ENCODE measurements at regions not wholly inside any gene's neighbourhood (a gene's known extent, or its start where the extent isn't known, plus 50 kb on each side); places are given as distances from the start of the nearest gene placed in this dataset.

DNA sequence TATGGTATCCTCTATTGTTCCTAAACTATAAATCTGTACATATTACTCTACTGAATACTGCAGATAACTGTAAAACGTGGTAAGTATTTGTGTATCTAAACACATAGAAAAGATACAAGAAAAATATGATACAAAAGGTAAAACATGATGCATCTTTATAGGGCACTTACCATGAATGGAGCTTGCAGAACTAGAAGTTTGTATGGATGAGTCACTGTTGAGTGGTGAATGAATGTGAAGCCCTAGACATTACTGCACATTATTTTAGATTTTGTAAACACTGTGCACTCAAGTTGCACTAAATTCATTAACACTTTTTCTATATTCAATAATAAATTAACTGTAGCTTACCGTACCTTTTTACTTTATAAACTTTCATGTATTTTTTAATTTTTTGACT, 357.5 kb downstream of the ZWINT start:
- ATAC-seq, result no peak
- TF ChIP-seq, protein P1, sequence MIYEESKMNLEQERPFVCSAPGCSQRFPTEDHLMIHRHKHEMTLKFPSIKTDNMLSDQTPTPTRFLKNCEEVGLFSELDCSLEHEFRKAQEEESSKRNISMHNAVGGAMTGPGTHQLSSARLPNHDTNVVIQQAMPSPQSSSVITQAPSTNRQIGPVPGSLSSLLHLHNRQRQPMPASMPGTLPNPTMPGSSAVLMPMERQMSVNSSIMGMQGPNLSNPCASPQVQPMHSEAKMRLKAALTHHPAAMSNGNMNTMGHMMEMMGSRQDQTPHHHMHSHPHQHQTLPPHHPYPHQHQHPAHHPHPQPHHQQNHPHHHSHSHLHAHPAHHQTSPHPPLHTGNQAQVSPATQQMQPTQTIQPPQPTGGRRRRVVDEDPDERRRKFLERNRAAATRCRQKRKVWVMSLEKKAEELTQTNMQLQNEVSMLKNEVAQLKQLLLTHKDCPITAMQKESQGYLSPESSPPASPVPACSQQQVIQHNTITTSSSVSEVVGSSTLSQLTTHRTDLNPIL (CRISPR knock-in tag; IDR thresholded peaks at IDR 0.05; ENCODE audit: low read depth), result no peak
- TF ChIP-seq CSRNP3 (CRISPR knock-in tag; IDR thresholded peaks at IDR 0.05) (no peak), ZC3H10 (CRISPR knock-in tag; IDR thresholded peaks at IDR 0.05) (no peak), BACH2 (CRISPR knock-in tag; IDR thresholded peaks at IDR 0.05; ENCODE audit: borderline replicate concordance) (no peak), TCF4 (CRISPR knock-in tag; IDR thresholded peaks at IDR 0.05; ENCODE audit: borderline replicate concordance) (no peak), TOX (CRISPR knock-in tag; IDR thresholded peaks at IDR 0.05; ENCODE audit: borderline replicate concordance) (no peak), ZNF70 (CRISPR knock-in tag; IDR thresholded peaks at IDR 0.05) (no peak), ZFP3 (CRISPR knock-in tag; IDR thresholded peaks at IDR 0.05) (no peak), ZNF8 (CRISPR knock-in tag; IDR thresholded peaks at IDR 0.05) (no peak), ESRRG (CRISPR knock-in tag; IDR thresholded peaks at IDR 0.05) (no peak), CSDC2 (CRISPR knock-in tag; IDR thresholded peaks at IDR 0.05) (no peak), ZNF565 (CRISPR knock-in tag; conservative IDR thresholded peaks at IDR 0.05; ENCODE audit: low read depth) (no peak), PPARA (CRISPR knock-in tag; IDR thresholded peaks at IDR 0.05; ENCODE audit: borderline replicate concordance) (no peak), RARB (CRISPR knock-in tag; IDR thresholded peaks at IDR 0.05) (no peak), ISL1 (CRISPR knock-in tag; IDR thresholded peaks at IDR 0.05) (no peak), ARNTL (CRISPR knock-in tag; IDR thresholded peaks at IDR 0.05; ENCODE audit: borderline replicate concordance, low read depth) (no peak)
- TF ChIP-seq, protein P2, sequence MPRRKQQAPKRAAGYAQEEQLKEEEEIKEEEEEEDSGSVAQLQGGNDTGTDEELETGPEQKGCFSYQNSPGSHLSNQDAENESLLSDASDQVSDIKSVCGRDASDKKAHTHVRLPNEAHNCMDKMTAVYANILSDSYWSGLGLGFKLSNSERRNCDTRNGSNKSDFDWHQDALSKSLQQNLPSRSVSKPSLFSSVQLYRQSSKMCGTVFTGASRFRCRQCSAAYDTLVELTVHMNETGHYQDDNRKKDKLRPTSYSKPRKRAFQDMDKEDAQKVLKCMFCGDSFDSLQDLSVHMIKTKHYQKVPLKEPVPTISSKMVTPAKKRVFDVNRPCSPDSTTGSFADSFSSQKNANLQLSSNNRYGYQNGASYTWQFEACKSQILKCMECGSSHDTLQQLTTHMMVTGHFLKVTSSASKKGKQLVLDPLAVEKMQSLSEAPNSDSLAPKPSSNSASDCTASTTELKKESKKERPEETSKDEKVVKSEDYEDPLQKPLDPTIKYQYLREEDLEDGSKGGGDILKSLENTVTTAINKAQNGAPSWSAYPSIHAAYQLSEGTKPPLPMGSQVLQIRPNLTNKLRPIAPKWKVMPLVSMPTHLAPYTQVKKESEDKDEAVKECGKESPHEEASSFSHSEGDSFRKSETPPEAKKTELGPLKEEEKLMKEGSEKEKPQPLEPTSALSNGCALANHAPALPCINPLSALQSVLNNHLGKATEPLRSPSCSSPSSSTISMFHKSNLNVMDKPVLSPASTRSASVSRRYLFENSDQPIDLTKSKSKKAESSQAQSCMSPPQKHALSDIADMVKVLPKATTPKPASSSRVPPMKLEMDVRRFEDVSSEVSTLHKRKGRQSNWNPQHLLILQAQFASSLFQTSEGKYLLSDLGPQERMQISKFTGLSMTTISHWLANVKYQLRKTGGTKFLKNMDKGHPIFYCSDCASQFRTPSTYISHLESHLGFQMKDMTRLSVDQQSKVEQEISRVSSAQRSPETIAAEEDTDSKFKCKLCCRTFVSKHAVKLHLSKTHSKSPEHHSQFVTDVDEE (CRISPR knock-in tag; IDR thresholded peaks at IDR 0.05), result no peak
- TF ChIP-seq, protein P3, sequence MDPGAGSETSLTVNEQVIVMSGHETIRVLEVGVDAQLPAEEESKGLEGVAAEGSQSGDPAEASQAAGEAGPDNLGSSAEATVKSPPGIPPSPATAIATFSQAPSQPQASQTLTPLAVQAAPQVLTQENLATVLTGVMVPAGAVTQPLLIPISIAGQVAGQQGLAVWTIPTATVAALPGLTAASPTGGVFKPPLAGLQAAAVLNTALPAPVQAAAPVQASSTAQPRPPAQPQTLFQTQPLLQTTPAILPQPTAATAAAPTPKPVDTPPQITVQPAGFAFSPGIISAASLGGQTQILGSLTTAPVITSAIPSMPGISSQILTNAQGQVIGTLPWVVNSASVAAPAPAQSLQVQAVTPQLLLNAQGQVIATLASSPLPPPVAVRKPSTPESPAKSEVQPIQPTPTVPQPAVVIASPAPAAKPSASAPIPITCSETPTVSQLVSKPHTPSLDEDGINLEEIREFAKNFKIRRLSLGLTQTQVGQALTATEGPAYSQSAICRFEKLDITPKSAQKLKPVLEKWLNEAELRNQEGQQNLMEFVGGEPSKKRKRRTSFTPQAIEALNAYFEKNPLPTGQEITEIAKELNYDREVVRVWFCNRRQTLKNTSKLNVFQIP (CRISPR knock-in tag; IDR thresholded peaks at IDR 0.05; ENCODE audit: borderline replicate concordance, low read depth), result no peak
- TF ChIP-seq, protein P4, sequence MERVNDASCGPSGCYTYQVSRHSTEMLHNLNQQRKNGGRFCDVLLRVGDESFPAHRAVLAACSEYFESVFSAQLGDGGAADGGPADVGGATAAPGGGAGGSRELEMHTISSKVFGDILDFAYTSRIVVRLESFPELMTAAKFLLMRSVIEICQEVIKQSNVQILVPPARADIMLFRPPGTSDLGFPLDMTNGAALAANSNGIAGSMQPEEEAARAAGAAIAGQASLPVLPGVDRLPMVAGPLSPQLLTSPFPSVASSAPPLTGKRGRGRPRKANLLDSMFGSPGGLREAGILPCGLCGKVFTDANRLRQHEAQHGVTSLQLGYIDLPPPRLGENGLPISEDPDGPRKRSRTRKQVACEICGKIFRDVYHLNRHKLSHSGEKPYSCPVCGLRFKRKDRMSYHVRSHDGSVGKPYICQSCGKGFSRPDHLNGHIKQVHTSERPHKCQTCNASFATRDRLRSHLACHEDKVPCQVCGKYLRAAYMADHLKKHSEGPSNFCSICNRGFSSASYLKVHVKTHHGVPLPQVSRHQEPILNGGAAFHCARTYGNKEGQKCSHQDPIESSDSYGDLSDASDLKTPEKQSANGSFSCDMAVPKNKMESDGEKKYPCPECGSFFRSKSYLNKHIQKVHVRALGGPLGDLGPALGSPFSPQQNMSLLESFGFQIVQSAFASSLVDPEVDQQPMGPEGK (CRISPR knock-in tag; IDR thresholded peaks at IDR 0.05; ENCODE audit: borderline replicate concordance), result no peak

DNA sequence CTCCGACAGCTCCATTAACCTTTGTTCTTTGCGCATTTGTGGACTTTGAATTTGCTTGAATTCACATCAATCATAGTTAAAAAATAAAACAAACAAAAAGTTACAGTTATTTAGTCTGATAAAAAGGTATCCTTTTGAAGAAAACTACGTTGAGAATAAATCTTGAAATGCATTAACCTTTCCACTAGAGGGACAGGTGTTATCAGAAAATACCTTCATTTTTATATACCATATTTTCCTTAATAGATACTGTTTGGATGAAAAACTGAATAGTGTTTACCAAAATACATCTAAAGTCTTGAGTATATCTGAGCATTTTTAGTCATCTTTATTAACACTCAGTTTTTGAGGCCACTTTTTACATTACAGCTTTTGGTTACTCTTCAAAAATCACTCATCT, 371.9 kb downstream of the ZWINT start:
- no peak for ATAC-seq

More for the DNA sequence above, 371.9 kb downstream of the ZWINT start:
- TF ChIP-seq ZNF70 (CRISPR knock-in tag; IDR thresholded peaks at IDR 0.05), result no peak
- TF ChIP-seq ESRRG (CRISPR knock-in tag; IDR thresholded peaks at IDR 0.05), result no peak
- TF ChIP-seq ZC3H10 (CRISPR knock-in tag; IDR thresholded peaks at IDR 0.05), result no peak
- TF ChIP-seq, protein P2 (CRISPR knock-in tag; IDR thresholded peaks at IDR 0.05), result no peak
- no peak for TF ChIP-seq ISL1 (CRISPR knock-in tag; IDR thresholded peaks at IDR 0.05)
- TF ChIP-seq, protein P1 (CRISPR knock-in tag; IDR thresholded peaks at IDR 0.05; ENCODE audit: low read depth), result no peak
- TF ChIP-seq ZNF565 (CRISPR knock-in tag; conservative IDR thresholded peaks at IDR 0.05; ENCODE audit: low read depth), result no peak
- TF ChIP-seq GLIS3 (CRISPR knock-in tag; IDR thresholded peaks at IDR 0.05), result no peak
- no peak for TF ChIP-seq BACH2 (CRISPR knock-in tag; IDR thresholded peaks at IDR 0.05; ENCODE audit: borderline replicate concordance)
- no peak for TF ChIP-seq SNAI2 (CRISPR knock-in tag; IDR thresholded peaks at IDR 0.05)
- TF ChIP-seq ARNTL (CRISPR knock-in tag; IDR thresholded peaks at IDR 0.05; ENCODE audit: borderline replicate concordance, low read depth), result no peak
- TF ChIP-seq, protein P4 (CRISPR knock-in tag; IDR thresholded peaks at IDR 0.05; ENCODE audit: borderline replicate concordance), result no peak
- no peak for TF ChIP-seq TCF4 (CRISPR knock-in tag; IDR thresholded peaks at IDR 0.05; ENCODE audit: borderline replicate concordance)
